ENCODE measurements at regions not wholly inside any gene's neighbourhood (a gene's known extent, or its start where the extent isn't known, plus 50 kb on each side); places are given as distances from the start of the nearest gene placed in this dataset.
"Not testable (repeated sequence)": the region's sequence is repeated elsewhere in the genome, so short reads cannot be mapped to it uniquely, and the experiment has no call there.

- H3K4me1 ChIP-seq = peaks cover 0 to 12% (median 2%) of the 10 kb centered on the region in 4 donors
- H3K27ac ChIP-seq (replicated peaks in 1 of 4) = no peak overlapping the region
- H3K9me3 ChIP-seq = no peaks in the 10 kb centered on the region
- no peak for DNase-seq (ENCODE audit: extremely low spot score)
- intact Hi-C loops (cut with DNase I) = no loop called here
- no peaks in the 10 kb centered on the region for H3K27me3 ChIP-seq
- WGBS = 98% methylated on average over 6 of the region's 6 CpGs
- TF ChIP-seq POLR2A (IDR thresholded peaks at IDR 0.05; ENCODE audit: low read depth) (no peak), CTCF (IDR thresholded peaks at IDR 0.05) (no peak), EP300 (IDR thresholded peaks at IDR 0.05) (no peak), POLR2AphosphoS5 (IDR thresholded peaks at IDR 0.05) (no peak)
- H3K36me3 ChIP-seq = no peaks in the 10 kb centered on the region
- H3K4me3 ChIP-seq = no peak overlapping the region
These were observed 231.5 kb upstream of the ID4 start for GRCh38 chr6:19605624-19606023.

- Histone ChIP-seq H3K27ac (replicated peaks in 1 of 4) (no peak overlapping the region), H3K4me3 (no peak overlapping the region), H3K27me3 (no peaks in the 10 kb centered on the region), H3K4me1 (peaks cover 0 to 12% (median 2%) of the 10 kb centered on the region in 4 donors), H3K9me3 (no peaks in the 10 kb centered on the region), H3K36me3 (no peaks in the 10 kb centered on the region)
- TF ChIP-seq EP300 (IDR thresholded peaks at IDR 0.05) (no peak), POLR2AphosphoS5 (IDR thresholded peaks at IDR 0.05) (no peak), CTCF (IDR thresholded peaks at IDR 0.05) (no peak), POLR2A (IDR thresholded peaks at IDR 0.05; ENCODE audit: low read depth) (no peak)
- 71% methylated on average over 1 of the region's 1 CpG for WGBS
- intact Hi-C loops (cut with DNase I) = no loop called here
- DNase-seq (ENCODE audit: extremely low spot score) = no peak
These were observed 228.6 kb upstream of the ID4 start for GRCh38 chr6:19608546-19608945.

GRCh38 chr6:19609972-19610641, 227.1 kb upstream of the ID4 start:
- WGBS = 80% methylated on average over 5 of the region's 5 CpGs
- Histone ChIP-seq H3K9me3 (peaks cover 0 to 1% (median 0%) of the 10 kb centered on the region in 4 donors), H3K4me1 (peaks cover 0 to 12% (median 0%) of the 10 kb centered on the region in 4 donors), H3K36me3 (no peaks in the 10 kb centered on the region), H3K27ac (replicated peaks in 1 of 4) (no peak overlapping the region), H3K4me3 (no peak overlapping the region), H3K27me3 (no peaks in the 10 kb centered on the region)
- TF ChIP-seq POLR2AphosphoS5 (IDR thresholded peaks at IDR 0.05) (no peak), CTCF (IDR thresholded peaks at IDR 0.05) (no peak), POLR2A (IDR thresholded peaks at IDR 0.05; ENCODE audit: low read depth) (no peak)
- intact Hi-C loops (cut with DNase I) = no loop called here
- no peak for DNase-seq (ENCODE audit: extremely low spot score)

- H3K4me3 ChIP-seq; H3K36me3 ChIP-seq; H3K4me1 ChIP-seq; intact Hi-C loops (cut with DNase I); H3K27me3 ChIP-seq; H3K27ac ChIP-seq (replicated peaks in 1 of 4); DNase-seq (ENCODE audit: extremely low spot score): not testable (repeated sequence)
- WGBS = 92% methylated on average over 27 of the region's 27 CpGs
- H3K9me3 ChIP-seq = peaks cover 0 to 12% (median 3%) of the 10 kb centered on the region in 4 donors
These were observed 224.3 kb upstream of the ID4 start for GRCh38 chr6:19612672-19613466.

GRCh38 chr6:19613678-19614077, 223.5 kb upstream of the ID4 start:
- Histone ChIP-seq H3K27ac (replicated peaks in 1 of 4) (no peak overlapping the region), H3K36me3 (no peaks in the 10 kb centered on the region), H3K9me3 (peaks cover 0 to 12% (median 3%) of the 10 kb centered on the region in 4 donors), H3K4me1 (no peaks in the 10 kb centered on the region), H3K27me3 (no peaks in the 10 kb centered on the region), H3K4me3 (no peak overlapping the region)
- DNase-seq (ENCODE audit: extremely low spot score) = no peak
- intact Hi-C loops (cut with DNase I) = no loop called here
- WGBS = 88% methylated on average over 5 of the region's 5 CpGs
- TF ChIP-seq CTCF (IDR thresholded peaks at IDR 0.05) (no peak), POLR2AphosphoS5 (IDR thresholded peaks at IDR 0.05) (no peak), EP300 (IDR thresholded peaks at IDR 0.05) (no peak), POLR2A (IDR thresholded peaks at IDR 0.05; ENCODE audit: low read depth) (no peak)

Measured in esophagus muscularis mucosa (tissue), 4 donors.